Naive thymus-derived CD8-positive, alpha-beta T cell (primary cell): ENCODE measurements at regions not wholly inside any gene's neighbourhood (a gene's known extent, or its start where the extent isn't known, plus 50 kb on each side); places are given as distances from the start of the nearest gene placed in this dataset.
"Not testable (repeated sequence)": the region's sequence is repeated elsewhere in the genome, so short reads cannot be mapped to it uniquely, and the experiment has no call there.

Source experiments
- ATAC-seq, 2 donors: fragments of 150-1000 bp; cut with Tn5 transposase in 1 of 2; sonication (Bioruptor Pico), chemical (Tn5 transposase) in 1 of 2; 1 replicate in 1 of 2; 2 replicates in 1 of 2; pipeline ENCODE4 v1.10.0; 2021; ENCODE audit warnings: mild to moderate bottlenecking in 2 of 2, moderate library complexity in 2 of 2
- POLR2A ChIA-PET: fragments of 350-600 bp; sonication (Branson Sonifier 250); formaldehyde crosslinking; loops from one replicate; lab custom pipeline; 2021; ENCODE audit warnings: antibody characterized with exemption; lab: Charles Lee
- DNase-seq, 10 donors: peaks; one replicate each; pipeline versions ENCODE4 v3.0.0 to v3.0.0-alpha.2; 2020 to 2022
- H3K27ac Mint-ChIP-seq, 10 donors: one replicate each; pipeline ENCODE4 v1.8.0; 2020 to 2022; ENCODE audit warnings: mild to moderate bottlenecking in 10 of 10, mixed read lengths in 10 of 10, moderate library complexity in 4 of 10, inconsistent platforms in 1 of 10
- H3K27me3 Mint-ChIP-seq, 5 donors: one replicate each; pipeline ENCODE4 v1.8.0; 2021 to 2022; ENCODE audit warnings: mixed read lengths in 5 of 5
- H3K36me3 Mint-ChIP-seq, 3 donors: one replicate each; pipeline ENCODE4 v1.8.0; 2020 to 2022; ENCODE audit warnings: mixed read lengths in 3 of 3, mild to moderate bottlenecking in 2 of 3, inconsistent platforms in 1 of 3
- H3K4me1 Mint-ChIP-seq, 4 donors: one replicate each; pipeline ENCODE4 v1.8.0; 2021 to 2022; ENCODE audit warnings: mixed read lengths in 4 of 4
- H3K4me3 Mint-ChIP-seq, 10 donors: one replicate each; pipeline ENCODE4 v1.8.0; 2020 to 2022; ENCODE audit warnings: mild to moderate bottlenecking in 10 of 10, mixed read lengths in 10 of 10, moderate library complexity in 6 of 10, inconsistent platforms in 1 of 10
- H3K9me3 Mint-ChIP-seq, 9 donors: one replicate each; pipeline ENCODE4 v1.8.0; 2020 to 2022; ENCODE audit warnings: mixed read lengths in 9 of 9, mild to moderate bottlenecking in 3 of 9, inconsistent platforms in 1 of 9, moderate library complexity in 1 of 9

DNA sequence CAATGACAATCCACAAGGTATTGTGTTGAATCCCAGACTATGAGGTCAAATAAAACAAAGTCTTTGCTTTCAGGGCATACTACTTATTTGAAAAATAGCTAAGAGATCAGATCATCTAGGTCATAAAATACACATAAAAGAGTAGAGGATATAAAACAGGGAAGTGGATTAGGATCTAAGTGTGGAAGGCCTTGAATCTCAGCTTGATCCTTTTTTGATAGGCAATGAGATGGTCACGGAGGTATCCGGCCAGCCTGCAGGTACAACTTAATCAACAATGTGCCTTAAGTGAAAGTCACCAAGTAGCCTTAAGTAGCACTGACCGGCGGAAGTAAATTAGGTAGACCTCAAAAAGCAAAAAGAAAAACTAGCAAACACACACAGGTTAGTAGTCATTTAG, 901.7 kb downstream of the KCNJ2 start:
- Mint-ChIP-seq H3K4me1 (no peaks in the 10 kb centered on the region), H3K27ac (no peak overlapping the region)
- POLR2A ChIA-PET, result no interaction called here

DNA sequence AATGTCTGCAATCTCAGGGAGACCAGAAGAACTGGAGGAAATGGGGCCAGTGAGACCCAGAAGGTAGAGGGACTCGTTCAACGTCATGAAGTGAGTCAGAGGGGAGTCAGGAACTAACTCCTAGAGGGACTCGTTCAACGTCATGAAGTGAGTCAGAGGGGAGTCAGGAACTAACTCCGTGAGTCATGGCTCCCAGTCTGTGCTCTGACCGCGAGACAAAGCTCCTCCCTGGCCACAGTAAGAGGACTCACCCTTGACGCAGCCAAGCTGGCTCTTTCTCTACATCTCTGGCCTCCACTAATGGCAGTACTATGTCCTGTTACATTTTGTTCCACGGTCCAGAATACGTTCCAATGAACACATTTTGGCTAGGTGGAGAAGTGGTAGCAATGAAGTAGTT, 902.5 kb downstream of the KCNJ2 start:
- DNase-seq (no peak), ATAC-seq (no peak)
- Mint-ChIP-seq H3K4me1 (no peaks in the 10 kb centered on the region), H3K27me3 (no peaks in the 10 kb centered on the region), H3K27ac (no peak overlapping the region), H3K9me3 (peaks cover 0 to 17% (median 0%) of the 10 kb centered on the region in 9 donors), H3K4me3 (no peak overlapping the region), H3K36me3 (no peaks in the 10 kb centered on the region)
- POLR2A ChIA-PET, result no interaction called here

More for the DNA sequence above, 901.7 kb downstream of the KCNJ2 start:
- DNase-seq, result no peak
- Mint-ChIP-seq H3K4me3 (no peak overlapping the region), H3K27me3 (no peaks in the 10 kb centered on the region), H3K9me3 (peaks cover 0 to 14% (median 0%) of the 10 kb centered on the region in 9 donors), H3K36me3 (no peaks in the 10 kb centered on the region)
- ATAC-seq, result no peak

DNA sequence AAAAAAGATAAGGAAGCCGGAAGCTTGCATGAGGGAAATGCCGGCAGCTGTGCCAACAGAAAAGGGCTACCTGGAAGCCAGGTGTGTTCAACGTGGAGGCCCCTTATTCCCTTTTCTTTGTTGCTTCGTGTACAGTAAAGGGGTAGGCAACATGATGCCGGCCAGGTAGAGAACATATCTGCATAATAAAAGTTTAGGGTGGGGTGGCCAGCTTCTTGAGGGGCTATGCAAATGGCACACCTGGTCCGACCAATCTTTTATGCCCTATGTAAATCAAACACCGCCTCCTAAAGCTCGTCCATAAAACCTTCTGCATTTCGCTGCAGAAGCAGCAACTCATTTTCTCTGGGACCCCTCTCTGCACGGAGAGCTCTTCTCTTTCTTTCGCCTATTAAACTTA, 911.6 kb downstream of the KCNJ2 start:
- ATAC-seq, result no peak
- Mint-ChIP-seq H3K36me3 (no peaks in the 10 kb centered on the region), H3K27ac (no peak overlapping the region), H3K27me3 (no peaks in the 10 kb centered on the region), H3K4me1 (no peaks in the 10 kb centered on the region), H3K9me3 (peaks cover 0 to 22% (median 4%) of the 10 kb centered on the region in 9 donors), H3K4me3 (no peak overlapping the region)
- DNase-seq, result no peak
- POLR2A ChIA-PET, result no interaction called here

DNA sequence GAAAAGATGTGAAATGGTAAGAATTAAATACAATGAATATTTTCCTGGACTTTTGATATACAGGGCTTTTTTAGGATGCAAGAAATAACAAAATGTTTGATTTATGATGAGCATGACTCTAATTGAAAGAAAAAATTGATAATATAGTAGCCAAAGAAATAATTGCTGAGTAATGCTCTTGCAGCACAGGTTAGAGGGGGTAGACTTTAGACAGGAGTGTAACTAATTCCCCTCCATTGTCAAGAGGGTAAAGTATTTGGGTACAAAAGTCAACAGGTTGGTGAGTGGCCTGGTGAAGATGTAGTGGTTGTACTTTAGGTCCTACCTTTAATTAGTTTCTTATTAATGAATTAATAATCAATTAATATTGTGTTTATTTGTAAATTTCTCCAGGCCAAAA, 912.3 kb downstream of the KCNJ2 start:
- ATAC-seq (no peak), DNase-seq (no peak)
- Mint-ChIP-seq H3K27me3 (no peaks in the 10 kb centered on the region), H3K4me3 (no peak overlapping the region), H3K27ac (no peak overlapping the region), H3K4me1 (no peaks in the 10 kb centered on the region), H3K36me3 (no peaks in the 10 kb centered on the region), H3K9me3 (peaks cover 0 to 21% (median 4%) of the 10 kb centered on the region in 9 donors)
- POLR2A ChIA-PET, result no interaction called here

DNA sequence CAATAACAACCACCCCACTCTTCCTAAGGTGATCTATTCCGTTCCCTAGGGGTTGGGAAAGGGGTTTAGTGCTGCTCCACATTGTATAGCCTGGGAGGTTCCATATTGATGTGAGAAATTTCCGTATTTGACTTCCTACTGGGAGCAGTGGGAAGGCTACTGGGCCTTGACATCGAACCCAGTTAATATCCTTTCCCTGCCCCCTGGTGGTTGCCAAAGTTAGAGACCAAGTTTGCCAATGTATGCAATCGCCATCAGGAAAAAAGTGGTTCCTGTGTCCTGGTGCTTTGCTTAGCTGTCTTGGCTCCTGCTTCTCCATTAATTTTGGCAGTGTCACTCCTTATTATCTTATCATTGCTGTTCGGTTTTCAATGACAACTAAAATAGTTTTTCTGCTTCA, 914.9 kb downstream of the KCNJ2 start:
- peaks cover 0 to 17% (median 6%) of the 10 kb centered on the region in 9 donors for H3K9me3 Mint-ChIP-seq
- no peak overlapping the region for H3K27ac Mint-ChIP-seq
- no peaks in the 10 kb centered on the region for H3K36me3 Mint-ChIP-seq
- no peaks in the 10 kb centered on the region for H3K4me1 Mint-ChIP-seq
- H3K27me3 Mint-ChIP-seq, result no peaks in the 10 kb centered on the region
- ATAC-seq (no peak), DNase-seq (no peak)
- H3K4me3 Mint-ChIP-seq, result no peak overlapping the region
- POLR2A ChIA-PET, result no interaction called here

DNA sequence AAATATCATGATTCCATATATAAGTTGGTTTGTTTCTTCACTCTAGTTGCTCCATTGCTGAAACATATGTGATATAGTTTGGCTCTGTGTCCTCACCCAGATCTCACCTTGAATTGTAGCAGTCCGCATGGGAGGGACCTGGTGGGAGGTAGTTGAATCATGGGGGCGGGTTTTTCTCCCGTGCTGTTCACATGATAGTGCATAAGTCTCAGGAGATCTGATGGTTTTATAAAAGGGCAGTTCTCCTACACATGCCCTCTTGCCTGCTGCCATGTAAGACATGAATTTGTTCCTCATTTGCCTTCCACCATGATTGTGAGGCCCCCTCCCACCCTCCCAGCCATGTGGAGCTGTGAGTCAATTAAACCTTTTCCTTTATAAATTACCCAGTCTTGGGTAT, 915.5 kb downstream of the KCNJ2 start:
- no peaks in the 10 kb centered on the region for H3K4me1 Mint-ChIP-seq
- POLR2A ChIA-PET, result no interaction called here
- H3K9me3 Mint-ChIP-seq, result peaks cover 0 to 15% (median 5%) of the 10 kb centered on the region in 9 donors
- no peak overlapping the region for H3K27ac Mint-ChIP-seq
- H3K27me3 Mint-ChIP-seq, result no peaks in the 10 kb centered on the region
- no peak overlapping the region for H3K4me3 Mint-ChIP-seq
- no peaks in the 10 kb centered on the region for H3K36me3 Mint-ChIP-seq
- no peak for ATAC-seq
- DNase-seq, result no peak

DNA sequence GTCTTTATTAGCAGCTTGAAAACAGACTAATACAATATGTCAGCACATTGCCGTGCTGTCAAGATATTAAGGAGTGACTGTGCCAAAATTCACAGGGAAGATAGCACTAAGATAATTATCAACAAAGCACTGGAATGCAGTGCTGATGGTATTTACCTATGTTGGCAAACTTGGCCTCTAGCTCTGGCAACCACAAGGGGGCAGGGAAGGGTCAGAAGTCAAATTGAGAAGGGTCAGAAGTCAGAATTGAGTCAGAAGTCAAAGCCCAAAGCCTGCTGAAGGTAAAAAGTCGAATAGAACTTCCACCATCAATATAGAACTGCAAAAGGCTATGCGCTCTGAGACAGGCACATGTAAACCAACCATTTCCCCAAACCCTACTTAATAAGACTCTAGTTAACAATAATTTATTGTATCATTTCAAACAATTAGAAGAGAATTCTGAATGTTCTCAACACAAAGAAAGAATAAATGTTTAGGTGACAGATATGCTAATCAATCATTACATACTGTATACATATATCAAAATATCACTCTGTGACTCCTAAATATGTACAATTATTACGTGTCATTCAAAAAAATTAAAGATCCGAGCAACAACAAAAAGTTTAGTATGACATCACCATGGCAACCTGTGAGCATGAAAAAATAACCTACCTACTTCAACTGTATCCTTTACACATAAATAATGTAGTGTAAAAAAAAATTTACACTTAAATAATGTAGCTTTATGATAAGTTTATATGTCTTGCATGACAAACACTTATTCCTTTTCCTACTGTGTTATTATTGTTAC, 916.1 kb downstream of the KCNJ2 start:
- Mint-ChIP-seq H3K4me1 (no peaks in the 10 kb centered on the region), H3K9me3 (peaks cover 0 to 15% (median 2%) of the 10 kb centered on the region in 9 donors), H3K4me3 (no peak overlapping the region), H3K27me3 (no peaks in the 10 kb centered on the region), H3K36me3 (no peaks in the 10 kb centered on the region), H3K27ac (no peak overlapping the region)
- no peak for ATAC-seq
- POLR2A ChIA-PET, result no interaction called here
- no peak for DNase-seq

DNA sequence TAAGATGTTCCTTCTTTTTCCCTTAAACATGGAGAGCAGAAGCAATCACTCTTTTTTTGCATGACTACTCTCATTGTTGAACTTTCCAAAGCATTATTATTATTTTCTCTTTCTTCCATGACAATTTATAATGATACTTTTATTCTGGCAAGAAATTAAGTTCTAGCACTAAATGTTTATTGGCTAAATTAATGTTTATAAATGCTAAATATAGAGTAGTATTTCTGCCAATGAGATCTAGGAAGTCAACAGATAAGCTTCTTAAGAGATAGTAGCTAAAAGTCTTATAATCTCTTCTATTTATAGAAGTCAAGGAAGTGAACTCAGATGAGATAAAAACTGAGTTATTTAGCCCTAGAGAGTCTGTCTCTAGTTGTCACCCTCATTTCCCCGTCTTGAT, 920.1 kb downstream of the KCNJ2 start:
- POLR2A ChIA-PET, result no interaction called here
- DNase-seq (no peak), ATAC-seq (no peak)
- Mint-ChIP-seq H3K27me3 (no peaks in the 10 kb centered on the region), H3K9me3 (peaks cover 0 to 15% (median 7%) of the 10 kb centered on the region in 9 donors), H3K4me3 (no peak overlapping the region), H3K27ac (no peak overlapping the region), H3K36me3 (peaks cover 0 to 6% (median 0%) of the 10 kb centered on the region in 3 donors), H3K4me1 (no peaks in the 10 kb centered on the region)

DNA sequence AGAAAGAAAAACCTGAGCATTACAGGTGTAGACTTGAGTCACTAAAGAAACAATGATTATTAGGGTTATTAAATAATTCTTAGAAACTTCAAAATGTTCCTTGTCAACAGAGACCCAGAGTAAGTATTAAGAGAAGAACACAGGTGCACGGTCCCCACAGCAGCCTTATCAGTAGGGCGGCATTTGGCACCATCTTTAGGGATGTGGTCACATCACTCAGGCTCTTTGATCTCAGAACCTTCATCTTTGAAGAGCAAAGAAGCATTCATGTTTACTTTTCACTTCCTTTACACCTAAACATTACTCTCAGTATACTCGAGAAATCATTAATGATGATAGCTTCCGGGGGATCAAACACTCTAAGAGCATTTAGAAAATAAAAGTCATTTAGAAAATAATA, 928.7 kb downstream of the KCNJ2 start:
- POLR2A ChIA-PET, result no interaction called here
- H3K27ac Mint-ChIP-seq, result no peak overlapping the region
- H3K27me3 Mint-ChIP-seq, result no peaks in the 10 kb centered on the region
- ATAC-seq, result no peak
- DNase-seq, result no peak
- no peaks in the 10 kb centered on the region for H3K36me3 Mint-ChIP-seq
- H3K9me3 Mint-ChIP-seq, result peaks cover 0 to 23% (median 7%) of the 10 kb centered on the region in 9 donors
- H3K4me3 Mint-ChIP-seq, result no peak overlapping the region
- H3K4me1 Mint-ChIP-seq, result no peaks in the 10 kb centered on the region

DNA sequence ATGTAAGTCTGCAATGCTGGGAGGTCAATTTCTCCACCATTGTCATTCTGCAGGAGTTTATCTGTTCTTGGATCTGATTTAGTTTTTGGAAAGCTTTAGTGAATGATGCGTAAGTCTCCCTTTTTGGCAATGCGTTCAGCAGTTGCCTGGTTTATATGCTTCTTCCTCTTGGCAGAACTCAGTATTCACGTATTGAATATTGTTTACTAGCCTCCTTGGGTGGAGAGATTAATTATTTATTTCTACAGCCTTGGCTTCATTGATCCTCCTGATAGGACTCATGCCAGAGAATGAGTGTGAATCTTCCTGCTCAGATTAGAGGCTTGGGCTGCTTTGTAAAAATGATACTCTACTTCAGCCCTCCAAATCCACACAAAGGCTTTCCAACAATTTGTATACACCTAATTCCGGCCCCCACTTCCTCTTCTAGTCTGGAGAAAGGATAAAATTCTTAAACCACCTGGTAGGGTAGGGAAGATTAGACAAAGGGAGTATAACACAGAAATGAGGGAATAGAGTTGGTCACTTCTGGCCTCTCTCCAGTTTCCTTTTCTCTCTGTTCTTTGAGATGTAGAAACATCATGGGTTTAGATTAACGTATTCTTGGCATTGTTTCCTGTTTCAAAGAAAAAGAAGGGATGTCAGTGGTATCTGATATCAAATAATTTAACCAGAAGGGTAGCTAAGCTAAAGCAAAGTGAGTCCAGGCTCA, 929.8 kb downstream of the KCNJ2 start:
- ATAC-seq, result no peak
- H3K27ac Mint-ChIP-seq, result no peak overlapping the region
- no peaks in the 10 kb centered on the region for H3K36me3 Mint-ChIP-seq
- H3K9me3 Mint-ChIP-seq, result peaks cover 0 to 29% (median 4%) of the 10 kb centered on the region in 9 donors
- H3K27me3 Mint-ChIP-seq, result no peaks in the 10 kb centered on the region
- H3K4me1 Mint-ChIP-seq, result no peaks in the 10 kb centered on the region
- H3K4me3 Mint-ChIP-seq, result no peak overlapping the region
- POLR2A ChIA-PET, result no interaction called here
- DNase-seq, result no peak

DNA sequence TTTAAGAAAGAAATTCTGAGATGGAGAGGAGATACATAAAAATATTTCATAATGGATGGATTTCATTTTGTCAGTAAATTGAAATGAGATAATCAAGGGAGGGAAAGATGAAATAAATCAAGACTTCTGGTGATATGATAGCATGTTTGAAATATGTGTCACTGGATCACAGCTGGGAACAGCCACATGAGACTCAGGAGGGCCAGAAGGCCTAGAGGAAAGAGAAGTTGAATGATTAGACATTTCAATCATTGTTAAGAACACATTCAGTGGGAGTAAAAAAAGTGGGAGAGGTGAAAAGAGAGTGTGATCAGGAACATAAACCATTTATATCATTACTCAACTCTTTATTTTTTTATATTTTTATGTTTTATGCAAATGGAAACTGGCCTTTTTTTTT, 933.4 kb downstream of the KCNJ2 start:
- Mint-ChIP-seq H3K36me3 (no peaks in the 10 kb centered on the region), H3K4me1 (no peaks in the 10 kb centered on the region), H3K4me3 (no peak overlapping the region), H3K9me3 (peaks cover 0 to 32% (median 10%) of the 10 kb centered on the region in 9 donors), H3K27ac (no peak overlapping the region), H3K27me3 (no peaks in the 10 kb centered on the region)
- DNase-seq, result no peak
- POLR2A ChIA-PET, result no interaction called here
- no peak for ATAC-seq

DNA sequence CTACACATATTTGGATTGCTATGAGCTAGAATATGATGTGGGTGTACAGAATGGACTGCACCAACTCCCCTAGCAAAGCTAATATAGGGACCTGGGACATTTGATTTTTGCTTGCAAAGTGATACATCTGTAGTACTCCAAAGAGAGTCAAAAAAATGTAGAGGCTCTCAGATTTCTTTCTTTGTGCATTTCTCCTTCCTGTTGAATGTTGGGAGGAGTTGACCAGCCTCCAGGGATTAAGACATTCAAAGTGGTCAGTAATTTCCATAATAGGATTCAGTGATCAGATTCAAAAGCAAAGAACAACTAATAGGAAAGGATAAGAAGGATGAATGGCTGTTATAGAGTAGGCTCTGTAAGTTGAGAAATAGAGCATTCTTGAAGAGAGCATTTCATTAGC, 934.9 kb downstream of the KCNJ2 start:
- no peak overlapping the region for H3K27ac Mint-ChIP-seq
- ATAC-seq (no peak), DNase-seq (no peak)
- H3K9me3 Mint-ChIP-seq, result peaks cover 0 to 32% (median 10%) of the 10 kb centered on the region in 9 donors
- H3K27me3 Mint-ChIP-seq, result no peaks in the 10 kb centered on the region
- POLR2A ChIA-PET, result no interaction called here
- H3K4me1 Mint-ChIP-seq, result no peaks in the 10 kb centered on the region
- H3K4me3 Mint-ChIP-seq, result no peak overlapping the region
- no peaks in the 10 kb centered on the region for H3K36me3 Mint-ChIP-seq

DNA sequence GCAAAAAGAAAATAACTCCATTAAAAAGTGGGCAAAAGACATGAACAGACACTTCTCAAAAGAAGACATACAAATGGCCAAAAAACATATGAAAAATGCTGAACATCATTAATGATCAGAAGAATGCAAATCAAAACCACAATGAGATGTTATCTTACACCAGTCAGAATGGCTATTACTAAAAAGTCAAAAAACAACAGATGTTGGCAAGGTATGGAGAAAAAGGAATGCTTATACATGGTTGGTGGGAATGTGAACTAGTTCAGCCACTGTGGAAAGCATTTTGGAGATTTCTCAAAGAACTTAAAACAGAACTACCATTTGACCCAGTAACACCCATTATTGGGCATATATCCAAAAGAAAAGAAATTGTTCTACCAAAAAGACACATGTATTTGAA, 936.7 kb downstream of the KCNJ2 start:
- ATAC-seq, POLR2A ChIA-PET, H3K4me3 Mint-ChIP-seq, H3K27me3 Mint-ChIP-seq, H3K27ac Mint-ChIP-seq, DNase-seq, H3K36me3 Mint-ChIP-seq, H3K4me1 Mint-ChIP-seq: not testable (repeated sequence)
- H3K9me3 Mint-ChIP-seq, result peaks cover 0 to 29% (median 8%) of the 10 kb centered on the region in 9 donors
